ENCODE measurements at regions not wholly inside any gene's neighbourhood (a gene's known extent, or its start where the extent isn't known, plus 50 kb on each side); places are given as distances from the start of the nearest gene placed in this dataset.

- Histone ChIP-seq H3K36me3 (ENCODE audit: insufficient read depth, low read length) (no peaks in the 10 kb centered on the region), H3K27me3 (ENCODE audit: insufficient read depth, low read depth, low read length) (no peaks in the 10 kb centered on the region), H3K9ac (ENCODE audit: low read length) (no peak overlapping the region), H4K20me1 (ENCODE audit: insufficient read depth) (no peaks in the 10 kb centered on the region), H3K79me2 (replicated peaks; ENCODE audit: insufficient read depth, low read length) (no peaks in the 10 kb centered on the region), H3K4me3 (ENCODE audit: low read length) (no peak overlapping the region), H3F3A (ENCODE audit: insufficient read depth, low read length, poor library complexity, severe bottlenecking) (no peaks in the 10 kb centered on the region), H3K27ac (ENCODE audit: low read length) (no peak overlapping the region), H3K9me3 (ENCODE audit: low read length) (no peaks in the 10 kb centered on the region), H3K9me2 (ENCODE audit: insufficient read depth, low read length) (no peaks in the 10 kb centered on the region), H2AFZ (ENCODE audit: low read depth, low read length) (no peak overlapping the region), H3K4me2 (ENCODE audit: low read length) (no peak overlapping the region)
- TF ChIP-seq TAF1 (IDR thresholded peaks at IDR 0.05; ENCODE audit: low read depth): no peak
- TF ChIP-seq, protein P1, sequence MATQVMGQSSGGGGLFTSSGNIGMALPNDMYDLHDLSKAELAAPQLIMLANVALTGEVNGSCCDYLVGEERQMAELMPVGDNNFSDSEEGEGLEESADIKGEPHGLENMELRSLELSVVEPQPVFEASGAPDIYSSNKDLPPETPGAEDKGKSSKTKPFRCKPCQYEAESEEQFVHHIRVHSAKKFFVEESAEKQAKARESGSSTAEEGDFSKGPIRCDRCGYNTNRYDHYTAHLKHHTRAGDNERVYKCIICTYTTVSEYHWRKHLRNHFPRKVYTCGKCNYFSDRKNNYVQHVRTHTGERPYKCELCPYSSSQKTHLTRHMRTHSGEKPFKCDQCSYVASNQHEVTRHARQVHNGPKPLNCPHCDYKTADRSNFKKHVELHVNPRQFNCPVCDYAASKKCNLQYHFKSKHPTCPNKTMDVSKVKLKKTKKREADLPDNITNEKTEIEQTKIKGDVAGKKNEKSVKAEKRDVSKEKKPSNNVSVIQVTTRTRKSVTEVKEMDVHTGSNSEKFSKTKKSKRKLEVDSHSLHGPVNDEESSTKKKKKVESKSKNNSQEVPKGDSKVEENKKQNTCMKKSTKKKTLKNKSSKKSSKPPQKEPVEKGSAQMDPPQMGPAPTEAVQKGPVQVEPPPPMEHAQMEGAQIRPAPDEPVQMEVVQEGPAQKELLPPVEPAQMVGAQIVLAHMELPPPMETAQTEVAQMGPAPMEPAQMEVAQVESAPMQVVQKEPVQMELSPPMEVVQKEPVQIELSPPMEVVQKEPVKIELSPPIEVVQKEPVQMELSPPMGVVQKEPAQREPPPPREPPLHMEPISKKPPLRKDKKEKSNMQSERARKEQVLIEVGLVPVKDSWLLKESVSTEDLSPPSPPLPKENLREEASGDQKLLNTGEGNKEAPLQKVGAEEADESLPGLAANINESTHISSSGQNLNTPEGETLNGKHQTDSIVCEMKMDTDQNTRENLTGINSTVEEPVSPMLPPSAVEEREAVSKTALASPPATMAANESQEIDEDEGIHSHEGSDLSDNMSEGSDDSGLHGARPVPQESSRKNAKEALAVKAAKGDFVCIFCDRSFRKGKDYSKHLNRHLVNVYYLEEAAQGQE (IDR thresholded peaks at IDR 0.05; ENCODE audit: borderline replicate concordance): no peak
- TF ChIP-seq EP300 (conservative IDR thresholded peaks at IDR 0.05; ENCODE audit: poor library complexity, severe bottlenecking): no peak
- no peak for TF ChIP-seq CTCF (IDR thresholded peaks at IDR 0.05; ENCODE audit: poor library complexity, severe bottlenecking)
- TF ChIP-seq RAD21 (conservative IDR thresholded peaks at IDR 0.05): no peak
- TF ChIP-seq EZH2 (IDR thresholded peaks at IDR 0.05; ENCODE audit: borderline replicate concordance, insufficient read depth, low read length, poor library complexity, severe bottlenecking): no peak
- TF ChIP-seq SMC3 (conservative IDR thresholded peaks at IDR 0.05; ENCODE audit: poor library complexity): no peak
Measured at GRCh38 chr3:35521196-35521595, 118.1 kb upstream of the ARPP21 start.

GRCh38 chr3:35522450-35522849 lies 116.9 kb upstream of the ARPP21 start:
- Histone ChIP-seq H3K27me3 (ENCODE audit: insufficient read depth, low read depth, low read length) (no peaks in the 10 kb centered on the region), H3K4me2 (ENCODE audit: low read length) (no peak overlapping the region), H3K9ac (ENCODE audit: low read length) (no peak overlapping the region), H2AFZ (ENCODE audit: low read depth, low read length) (no peak overlapping the region), H3K36me3 (ENCODE audit: insufficient read depth, low read length) (no peaks in the 10 kb centered on the region), H3K4me3 (ENCODE audit: low read length) (no peak overlapping the region), H4K20me1 (ENCODE audit: insufficient read depth) (no peaks in the 10 kb centered on the region), H3K27ac (ENCODE audit: low read length) (no peak overlapping the region), H3K9me3 (ENCODE audit: low read length) (no peaks in the 10 kb centered on the region), H3F3A (ENCODE audit: insufficient read depth, low read length, poor library complexity, severe bottlenecking) (no peaks in the 10 kb centered on the region), H3K9me2 (ENCODE audit: insufficient read depth, low read length) (no peaks in the 10 kb centered on the region), H3K79me2 (replicated peaks; ENCODE audit: insufficient read depth, low read length) (no peaks in the 10 kb centered on the region)
- TF ChIP-seq RAD21 (conservative IDR thresholded peaks at IDR 0.05) (no peak), CTCF (IDR thresholded peaks at IDR 0.05; ENCODE audit: poor library complexity, severe bottlenecking) (no peak), TAF1 (IDR thresholded peaks at IDR 0.05; ENCODE audit: low read depth) (no peak), SMC3 (conservative IDR thresholded peaks at IDR 0.05; ENCODE audit: poor library complexity) (no peak), POLR2AphosphoS5 (IDR thresholded peaks at IDR 0.05) (no peak), EZH2 (IDR thresholded peaks at IDR 0.05; ENCODE audit: borderline replicate concordance, insufficient read depth, low read length, poor library complexity, severe bottlenecking) (no peak), EP300 (conservative IDR thresholded peaks at IDR 0.05; ENCODE audit: poor library complexity, severe bottlenecking) (no peak), MXI1 (conservative IDR thresholded peaks at IDR 0.05; ENCODE audit: poor library complexity, severe bottlenecking) (no peak)
- TF ChIP-seq, protein P1 (IDR thresholded peaks at IDR 0.05; ENCODE audit: borderline replicate concordance): no peak

All from neural cell (in vitro differentiated cells).